GM12891 (cell line): ENCODE measurements at regions not wholly inside any gene's neighbourhood (a gene's known extent, or its start where the extent isn't known, plus 50 kb on each side); places are given as distances from the start of the nearest gene placed in this dataset.

Experiments used
- DNase-seq: peaks from one replicate; pipeline ENCODE4 v3.0.0; 2011; ENCODE audit warnings: low spot score; ENCODE audit not compliant: insufficient read length
- FAIRE-seq: peaks from 2 replicates; lab custom pipeline; 2011; peaks lifted over from hg19 to GRCh38; lab: Jason Lieb, UNC
- PAX5 ChIP-seq: IDR thresholded peaks from 2 replicates; pipeline ENCODE4 v1.6.1; 2011; ENCODE audit warnings: low read length, moderate library complexity, mild to moderate bottlenecking; ENCODE audit not compliant: insufficient read depth, severe bottlenecking
- POLR2A ChIP-seq: IDR thresholded peaks from 2 replicates; pipeline ENCODE4 v1.6.1; 2011; ENCODE audit warnings: low read depth, low read length, control low read depth
- POLR2AphosphoS5 ChIP-seq: IDR thresholded peaks from 2 replicates; pipeline ENCODE4 v1.6.1; 2011; ENCODE audit warnings: low read depth, low read length, control low read depth
- POU2F2 ChIP-seq: IDR thresholded peaks from 2 replicates; pipeline ENCODE4 v1.6.1; 2011; ENCODE audit warnings: low read depth, mild to moderate bottlenecking, control low read depth, low read length, moderate library complexity
- SPI1 ChIP-seq: IDR thresholded peaks from 2 replicates; pipeline ENCODE4 v1.6.1; 2011; ENCODE audit warnings: low read depth, low read length, control low read depth
- TAF1 ChIP-seq: IDR thresholded peaks from 2 replicates; pipeline ENCODE4 v1.6.1; 2011; ENCODE audit warnings: low read depth, low read length, control low read depth

- no peak for DNase-seq
- no peak for FAIRE-seq
- TF ChIP-seq POLR2AphosphoS5 (no peak), TAF1 (no peak), POU2F2 (no peak), SPI1 (no peak), PAX5 (no peak), POLR2A (no peak)
Observed at GRCh38 chr3:19093084-19093483, 55.2 kb upstream of the KCNH8 start.

- TF ChIP-seq PAX5 (no peak), SPI1 (no peak), POLR2AphosphoS5 (no peak), POU2F2 (no peak), TAF1 (no peak), POLR2A (no peak)
- no peak for FAIRE-seq
- DNase-seq = no peak
Observed at GRCh38 chr3:19077388-19077787, 70.9 kb upstream of the KCNH8 start.

- DNase-seq = no peak
- TF ChIP-seq POLR2AphosphoS5 (no peak), POU2F2 (no peak), TAF1 (no peak), SPI1 (no peak), PAX5 (no peak), POLR2A (no peak)
- no peak for FAIRE-seq
Observed at GRCh38 chr3:19075037-19075436, 73.3 kb upstream of the KCNH8 start.

- DNase-seq = no peak
- no peak for FAIRE-seq
- TF ChIP-seq POLR2AphosphoS5 (no peak), POU2F2 (no peak), PAX5 (no peak), TAF1 (no peak), SPI1 (no peak)
Observed at GRCh38 chr3:19074257-19074900, 73.9 kb upstream of the KCNH8 start.

GRCh38 chr3:19073341-19074105 is 74.8 kb upstream of the KCNH8 start:
- no peak for DNase-seq
- FAIRE-seq = no peak
- TF ChIP-seq POLR2AphosphoS5 = no peak
- no peak for TF ChIP-seq TAF1
- TF ChIP-seq POLR2A = no peak
- no peak for TF ChIP-seq SPI1
- TF ChIP-seq POU2F2 = no peak
- TF ChIP-seq PAX5 = no peak

GRCh38 chr3:19070325-19070724 is 78.0 kb upstream of the KCNH8 start:
- FAIRE-seq (no peak), DNase-seq (no peak)
- TF ChIP-seq PAX5 = no peak
- no peak for TF ChIP-seq POLR2AphosphoS5
- no peak for TF ChIP-seq SPI1
- no peak for TF ChIP-seq POU2F2
- TF ChIP-seq TAF1 = no peak
- TF ChIP-seq POLR2A = no peak

- TF ChIP-seq PAX5 (no peak), POLR2AphosphoS5 (no peak), POU2F2 (no peak), POLR2A (no peak), TAF1 (no peak), SPI1 (no peak)
- FAIRE-seq = no peak
- no peak for DNase-seq
Observed at GRCh38 chr3:19065027-19065426, 83.3 kb upstream of the KCNH8 start.

- FAIRE-seq = no peak
Observed at GRCh38 chr3:19063936-19064335, 84.4 kb upstream of the KCNH8 start.

GRCh38 chr3:19060404-19060803 is 87.9 kb upstream of the KCNH8 start:
- FAIRE-seq = no peak
- DNase-seq = no peak
- TF ChIP-seq POLR2A (no peak), SPI1 (no peak), POLR2AphosphoS5 (no peak), PAX5 (no peak), TAF1 (no peak), POU2F2 (no peak)

More at GRCh38 chr3:19063936-19064335, 84.4 kb upstream of the KCNH8 start:
- TF ChIP-seq POLR2AphosphoS5 (no peak), SPI1 (no peak), PAX5 (no peak), POU2F2 (no peak), POLR2A (no peak), TAF1 (no peak)
- DNase-seq = no peak

GRCh38 chr3:19052874-19053273 is 95.4 kb upstream of the KCNH8 start:
- FAIRE-seq = no peak
- no peak for DNase-seq
- TF ChIP-seq SPI1 (no peak), TAF1 (no peak), POLR2A (no peak), PAX5 (no peak), POLR2AphosphoS5 (no peak), POU2F2 (no peak)
